ENCODE measurements at regions not wholly inside any gene's neighbourhood (a gene's known extent, or its start where the extent isn't known, plus 50 kb on each side); places are given as distances from the start of the nearest gene placed in this dataset.
A peak's percentile ranks its signal among the peaks of the same experiment; 100 is the strongest.

- no peaks in the 10 kb centered on the region for H3K9me3 ChIP-seq
- intact Hi-C loops (cut with DNase I), result no loop called here
- DNase-seq (no peak), ATAC-seq (peak in 1 of 4 donors; percentile 47)
- H3K4me3 ChIP-seq, result no peak overlapping the region
- TF ChIP-seq CTCF (IDR thresholded peaks at IDR 0.05), result no peak
- no peak for TF ChIP-seq POLR2A (IDR thresholded peaks at IDR 0.05)
- H3K36me3 ChIP-seq, result no peaks in the 10 kb centered on the region
- H3K27me3 ChIP-seq, result peaks cover 0 to 91% (median 29%) of the 10 kb centered on the region in 9 donors
- 35 to 54% (median 42%) methylated on average over 17 to 20 of the region's 20 CpGs for WGBS, 4 donors
- H3K27ac ChIP-seq, result no peak overlapping the region
- H3K4me1 ChIP-seq, result no peaks in the 10 kb centered on the region
These were observed 232.7 kb upstream of the B3GAT1 start for GRCh38 chr11:134644476-134645456.

- WGBS, 4 donors, result 38 to 43% (median 39%) methylated on average over 24 of the region's 24 CpGs
- no peak overlapping the region for H3K4me3 ChIP-seq
- DNase-seq (no peak), ATAC-seq (no peak)
- H3K36me3 ChIP-seq, result no peaks in the 10 kb centered on the region
- TF ChIP-seq CTCF (IDR thresholded peaks at IDR 0.05) (no peak), POLR2A (IDR thresholded peaks at IDR 0.05) (no peak)
- intact Hi-C loops (cut with DNase I), result no loop called here
- no peaks in the 10 kb centered on the region for H3K4me1 ChIP-seq
- H3K27ac ChIP-seq, result no peak overlapping the region
- H3K27me3 ChIP-seq, result peaks cover 0 to 93% (median 27%) of the 10 kb centered on the region in 9 donors
- no peaks in the 10 kb centered on the region for H3K9me3 ChIP-seq
These were observed 231.3 kb upstream of the B3GAT1 start for GRCh38 chr11:134643115-134644012.

DNA sequence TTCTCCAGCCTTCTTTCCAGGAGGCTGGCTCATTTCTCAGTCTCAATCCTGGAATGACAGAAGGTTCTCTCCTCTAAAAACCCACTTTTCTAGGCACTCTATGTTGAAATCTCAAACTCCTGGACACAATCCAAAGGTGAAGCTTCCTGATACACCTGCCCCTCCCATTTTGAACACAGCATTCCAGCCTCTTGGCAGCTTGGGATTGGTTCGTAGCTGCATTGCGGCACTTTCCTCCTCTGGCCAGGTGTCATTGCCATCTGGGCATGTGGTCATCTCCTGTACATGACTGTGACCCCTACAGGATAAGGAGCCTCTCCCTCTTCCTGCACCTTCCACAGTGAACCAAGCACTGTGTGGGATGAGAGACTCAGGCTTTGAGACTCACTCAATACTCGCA is 230.2 kb upstream of the B3GAT1 start:
- Histone ChIP-seq H3K27me3 (peaks cover 0 to 84% (median 27%) of the 10 kb centered on the region in 9 donors), H3K36me3 (no peaks in the 10 kb centered on the region), H3K27ac (no peak overlapping the region), H3K9me3 (no peaks in the 10 kb centered on the region), H3K4me3 (no peak overlapping the region), H3K4me1 (no peaks in the 10 kb centered on the region)
- no peak for TF ChIP-seq CTCF (IDR thresholded peaks at IDR 0.05)
- TF ChIP-seq POLR2A (IDR thresholded peaks at IDR 0.05), result no peak
- no peak for DNase-seq
- intact Hi-C loops (cut with DNase I), result no loop called here
- WGBS, 4 donors, result 80 to 83% (median 81%) methylated on average over 3 of the region's 3 CpGs
- no peak for ATAC-seq

Measured in heart left ventricle (tissue), 16 donors.